Activated CD4-positive, alpha-beta T cell treated with anti-CD3 and anti-CD28 coated beads for 48 hours (primary cell): ENCODE measurements at regions not wholly inside any gene's neighbourhood (a gene's known extent, or its start where the extent isn't known, plus 50 kb on each side); places are given as distances from the start of the nearest gene placed in this dataset.
"Not testable (repeated sequence)": the region's sequence is repeated elsewhere in the genome, so short reads cannot be mapped to it uniquely, and the experiment has no call there.

ENCODE experiments used
- DNase-seq: peaks from one replicate; pipeline ENCODE4 v3.0.0-alpha.2; 2020

DNA sequence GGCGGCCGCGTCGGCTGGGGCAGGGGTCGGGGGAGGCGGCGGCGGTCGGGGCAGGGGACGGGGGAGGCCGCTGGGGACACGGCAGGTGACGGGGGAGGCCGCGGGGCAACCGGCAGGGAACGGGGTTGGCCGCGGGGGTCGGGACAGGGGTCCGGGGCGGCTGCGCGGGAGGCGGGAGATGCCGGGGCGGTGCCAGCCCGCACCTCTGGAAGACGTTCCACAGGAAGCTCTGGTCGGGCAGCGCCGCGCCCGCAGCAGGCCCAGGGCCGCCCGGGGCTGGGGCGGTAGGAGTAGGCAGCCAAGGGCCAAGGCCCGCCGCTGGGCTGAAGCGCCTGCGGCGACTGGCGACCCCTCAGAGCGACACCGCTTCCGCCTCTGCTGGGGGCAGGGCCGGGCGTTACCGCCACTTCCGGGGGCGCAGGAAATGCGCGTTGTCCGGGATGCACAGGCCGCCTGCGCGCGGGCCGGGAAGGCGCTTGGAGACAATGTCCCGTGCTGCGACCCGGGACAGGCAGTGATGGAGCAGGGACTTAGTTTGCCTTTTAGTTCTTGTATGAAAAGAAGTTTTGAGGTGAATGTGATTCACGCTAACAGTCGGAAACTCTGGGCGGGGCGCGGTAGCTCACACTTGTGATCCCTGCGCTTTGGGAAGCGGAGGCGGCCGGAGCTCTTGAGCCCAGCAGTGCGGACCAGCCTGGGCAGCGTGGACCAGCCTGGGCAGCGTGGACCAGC lies 110.0 kb upstream of the LPCAT1 start:
- peak; percentile 82 for DNase-seq

- DNase-seq = not testable (repeated sequence)
Observed at GRCh38 chr5:1631004-1631403, 107.2 kb upstream of the LPCAT1 start.

DNA sequence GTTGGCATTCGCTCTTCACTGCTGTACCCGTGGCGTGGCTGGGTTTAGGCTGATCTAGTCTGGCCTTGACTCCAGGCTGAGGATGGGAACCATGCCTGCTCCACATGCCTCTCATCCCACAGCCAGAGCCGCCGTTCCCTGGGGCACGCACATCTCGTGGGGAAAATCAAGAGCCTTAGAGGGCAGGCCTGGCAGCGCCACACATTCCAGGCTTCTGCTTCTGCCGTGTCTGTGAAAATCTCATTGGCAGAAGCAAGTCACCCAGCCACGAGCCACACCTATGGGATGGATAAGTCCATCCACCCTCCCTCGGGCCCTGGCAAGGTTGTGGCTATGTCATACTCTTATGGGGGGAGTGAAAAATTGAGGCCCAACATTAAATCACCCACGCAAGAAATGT lies 102.6 kb upstream of the LPCAT1 start:
- DNase-seq = not testable (repeated sequence)

- DNase-seq = not testable (repeated sequence)
Observed at GRCh38 chr5:1619531-1619930, 95.8 kb upstream of the LPCAT1 start.

DNA sequence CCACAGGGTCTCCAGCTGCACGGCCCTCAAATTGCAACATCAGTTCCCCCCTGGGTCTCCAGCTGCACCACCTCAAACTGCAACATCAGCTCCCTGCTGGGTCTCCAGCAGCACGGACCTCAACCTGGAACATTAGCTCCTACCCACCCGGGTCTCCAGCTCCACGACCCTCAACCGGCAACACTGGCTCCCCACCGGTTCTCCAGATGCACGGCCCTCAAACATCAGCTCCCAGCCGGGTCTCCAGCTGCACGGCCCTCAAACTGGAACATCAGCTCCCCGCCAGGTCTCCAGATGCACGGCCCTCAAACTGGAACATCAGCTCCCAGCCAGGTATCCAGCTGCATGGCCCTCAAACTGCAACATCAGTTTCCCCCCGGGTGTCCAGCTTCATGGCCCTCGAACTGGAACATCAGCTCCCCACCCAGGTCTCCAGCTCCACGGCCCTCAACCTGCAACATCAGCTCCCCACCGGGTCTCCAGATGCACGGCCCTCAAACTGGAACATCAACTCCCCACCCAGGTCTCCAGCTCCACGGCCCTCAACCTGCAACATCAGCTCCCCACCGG lies 94.6 kb upstream of the LPCAT1 start:
- not testable (repeated sequence) for DNase-seq

- not testable (repeated sequence) for DNase-seq
Observed at GRCh38 chr5:1617236-1617755, 93.5 kb upstream of the LPCAT1 start.

DNA sequence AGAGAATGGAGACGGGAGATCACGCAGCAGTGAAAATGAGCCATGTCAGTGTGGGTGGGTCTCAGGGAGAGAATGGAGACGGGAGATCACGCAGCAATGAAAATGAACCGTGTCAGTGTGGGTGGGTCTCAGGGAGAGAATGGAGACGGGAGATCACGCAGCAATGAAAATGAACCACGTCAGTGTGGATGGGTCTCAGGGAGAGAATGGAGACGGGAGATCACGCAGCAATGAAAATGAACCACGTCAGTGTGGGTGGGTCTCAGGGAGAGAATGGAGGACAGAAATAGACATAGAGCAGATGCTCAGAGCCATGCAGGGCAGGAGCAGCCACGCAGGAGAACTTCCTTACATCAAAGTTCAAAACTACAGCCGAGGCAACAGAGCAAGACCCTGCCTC lies 89.8 kb upstream of the LPCAT1 start:
- DNase-seq = not testable (repeated sequence)

DNA sequence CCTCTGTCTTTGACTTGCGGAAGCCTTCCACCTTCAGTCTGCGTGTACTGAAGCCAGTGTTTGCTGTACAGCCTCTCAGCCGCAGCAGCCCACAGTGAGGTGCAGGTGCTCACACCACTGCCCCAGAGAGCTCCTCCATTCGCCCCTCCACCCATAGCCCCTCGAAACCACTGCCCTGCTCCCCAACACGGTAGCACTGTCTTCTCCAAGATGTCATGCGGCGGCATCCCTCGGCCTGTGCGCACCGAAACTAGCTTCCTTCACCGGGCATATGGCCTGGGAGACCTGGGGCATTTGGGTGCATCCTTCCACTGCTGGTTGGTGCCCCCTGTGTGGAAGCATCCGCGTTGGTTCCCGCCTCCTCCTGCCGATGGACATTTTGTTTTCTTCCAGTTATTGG lies 86.8 kb upstream of the LPCAT1 start:
- not testable (repeated sequence) for DNase-seq

GRCh38 chr5:1609111-1609510 lies 85.4 kb upstream of the LPCAT1 start:
- DNase-seq = not testable (repeated sequence)

DNA sequence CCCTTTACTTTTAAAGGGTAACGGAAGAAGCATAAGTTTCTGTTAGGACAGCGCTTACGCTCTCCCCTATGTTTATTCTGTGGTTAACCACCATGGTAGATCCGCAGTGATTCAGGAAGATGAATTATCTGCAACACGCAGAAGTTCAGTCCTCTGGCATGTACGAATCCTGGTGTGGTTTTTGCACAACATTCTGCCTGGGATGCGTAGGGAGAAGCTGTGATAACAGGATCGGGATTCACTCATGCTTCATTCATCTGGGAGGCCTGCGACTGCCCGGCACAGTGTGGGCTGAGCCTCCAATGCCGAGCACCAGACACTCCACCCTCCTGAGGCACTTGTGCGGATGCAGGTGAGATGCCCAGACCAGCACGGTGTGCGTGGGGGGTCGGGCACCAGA lies 84.6 kb upstream of the LPCAT1 start:
- DNase-seq = not testable (repeated sequence)

- not testable (repeated sequence) for DNase-seq
Observed at GRCh38 chr5:1606951-1607350, 83.2 kb upstream of the LPCAT1 start.

- not testable (repeated sequence) for DNase-seq
Observed at GRCh38 chr5:1603916-1604315, 80.2 kb upstream of the LPCAT1 start.

GRCh38 chr5:1601565-1601964 lies 77.8 kb upstream of the LPCAT1 start:
- DNase-seq = peak; percentile 20

DNA sequence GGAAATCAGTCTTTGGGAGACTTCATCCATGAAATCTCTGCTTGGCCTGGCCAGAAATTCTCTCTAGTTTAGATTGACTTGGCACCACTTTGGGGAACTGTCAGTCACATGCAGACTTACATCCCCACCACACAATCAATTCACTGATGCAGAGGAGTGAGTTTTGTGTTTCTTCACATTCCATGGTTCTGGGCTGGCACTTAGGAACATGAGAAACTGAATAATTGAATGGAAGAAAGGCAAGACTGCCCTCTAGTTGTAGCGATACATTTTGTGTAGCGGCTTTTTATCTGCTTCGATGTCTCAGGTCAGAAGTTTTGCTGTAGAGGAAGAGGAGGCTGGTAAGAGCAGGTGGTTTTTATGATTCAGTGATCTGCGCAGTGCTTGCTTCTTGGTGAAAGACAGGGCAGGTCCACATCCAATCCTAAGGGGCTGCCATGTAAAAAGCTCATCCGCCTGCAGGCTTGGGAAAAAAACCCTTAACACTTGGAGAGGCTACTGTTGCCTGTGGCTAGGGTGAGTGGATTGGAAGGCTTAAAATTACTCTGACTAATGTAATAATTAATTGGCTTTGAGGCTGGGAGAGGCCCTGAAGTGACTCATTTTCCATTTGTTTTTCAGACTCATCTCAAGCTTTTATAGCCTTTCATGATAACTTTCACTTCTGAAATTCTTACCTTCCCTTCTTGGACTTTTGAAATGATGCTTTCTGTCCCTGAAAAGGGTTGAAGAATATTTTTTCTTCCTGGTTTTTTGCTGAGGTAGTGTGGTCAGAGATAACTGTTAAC lies 75.4 kb upstream of the LPCAT1 start:
- DNase-seq = not testable (repeated sequence)

GRCh38 chr5:1597093-1597473 lies 73.3 kb upstream of the LPCAT1 start:
- not testable (repeated sequence) for DNase-seq

DNA sequence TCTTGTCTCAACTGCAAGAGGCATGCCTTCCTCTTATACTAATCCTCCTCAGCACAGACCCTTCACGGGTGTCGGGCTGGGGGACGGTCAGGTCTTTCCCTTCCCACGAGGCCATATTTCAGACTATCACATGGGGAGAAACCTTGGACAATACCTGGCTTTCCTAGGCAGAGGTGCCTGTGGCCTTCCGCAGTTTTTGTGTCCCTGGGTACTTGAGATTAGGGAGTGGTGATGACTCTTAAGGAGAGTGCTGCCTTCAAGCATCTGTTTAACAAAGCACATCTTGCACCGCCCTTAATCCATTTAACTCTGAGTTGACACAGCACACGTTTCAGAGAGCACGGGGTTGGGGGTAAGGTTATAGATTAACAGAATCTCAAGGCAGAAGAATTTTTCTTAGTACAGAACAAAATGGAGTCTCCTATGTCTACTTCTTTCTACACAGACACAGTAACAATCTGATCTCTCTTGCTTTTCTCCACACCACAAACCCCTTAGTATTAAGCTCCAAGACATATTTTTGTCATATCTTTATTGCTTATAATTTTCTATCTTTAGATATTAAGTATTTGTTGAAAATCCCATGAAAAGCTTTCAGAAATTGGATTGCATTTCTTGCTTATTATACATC lies 72.8 kb upstream of the LPCAT1 start:
- not testable (repeated sequence) for DNase-seq

DNA sequence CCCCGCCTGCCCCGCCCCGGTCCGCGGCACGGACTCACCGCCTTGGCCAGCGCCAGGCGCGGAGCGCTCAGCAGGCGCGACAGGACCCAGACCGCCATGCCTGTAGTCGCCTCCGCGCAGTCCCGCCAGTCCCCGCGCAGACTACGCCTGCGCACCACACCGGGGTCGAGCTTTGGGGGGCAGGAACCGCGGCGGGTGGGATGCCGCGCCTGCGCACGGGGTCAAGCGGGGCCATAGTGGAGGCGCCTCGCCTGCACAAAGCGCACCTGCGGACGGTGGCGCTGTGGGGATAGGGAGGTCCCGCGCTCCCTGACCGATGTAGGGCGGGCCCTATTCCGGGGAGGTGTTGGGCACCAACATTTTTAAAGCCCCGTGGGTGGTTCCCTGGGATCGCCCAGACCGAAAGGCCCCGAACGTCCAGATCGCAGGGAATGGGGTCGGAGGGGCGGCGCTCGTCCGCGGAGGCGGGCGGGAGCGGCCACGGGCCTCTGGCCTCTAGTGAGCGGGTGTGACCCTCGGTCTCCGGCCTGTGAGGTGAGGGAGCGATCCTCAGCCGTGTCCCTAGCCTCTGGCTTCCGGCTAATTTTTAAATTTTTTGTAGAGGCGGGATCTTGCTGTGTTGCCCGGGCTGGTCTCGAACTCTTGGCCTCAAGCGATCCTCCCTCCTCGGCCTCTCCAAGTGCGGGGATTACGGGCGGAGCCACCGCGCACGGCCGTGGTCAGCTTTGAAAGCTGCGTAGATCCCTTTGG lies 70.8 kb upstream of the LPCAT1 start:
- DNase-seq = peak; percentile 74

GRCh38 chr5:1593903-1594356 lies 70.2 kb upstream of the LPCAT1 start:
- peak; percentile 4 for DNase-seq

DNA sequence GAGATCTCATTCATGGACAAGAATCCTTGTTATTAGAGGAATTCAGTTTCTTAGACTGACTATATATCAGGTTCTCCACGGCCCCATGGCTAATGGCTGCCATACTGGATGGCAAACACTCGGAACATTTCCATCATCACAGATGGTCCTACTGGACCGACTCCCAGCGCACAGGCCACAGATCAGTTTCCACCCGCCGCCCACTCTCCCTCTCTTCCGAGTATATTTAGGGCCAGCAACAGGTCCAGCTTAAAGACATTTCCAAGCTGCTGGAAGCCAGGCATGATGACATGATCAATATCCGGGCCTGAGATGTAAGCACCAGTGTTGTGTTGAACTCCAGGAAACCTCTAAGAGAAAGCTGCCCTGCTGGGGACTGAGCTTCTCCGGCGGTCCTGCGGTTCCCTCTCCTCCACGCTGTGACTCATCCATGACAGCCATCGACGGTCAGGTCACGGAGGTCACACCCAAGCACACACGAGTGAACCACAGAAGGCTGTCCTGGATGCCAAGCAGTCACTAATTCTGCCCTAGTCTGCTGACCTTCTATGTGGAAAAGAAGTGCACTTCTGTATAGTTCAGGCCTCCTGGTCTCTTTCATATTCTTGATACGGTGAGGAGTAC lies 64.4 kb upstream of the LPCAT1 start:
- not testable (repeated sequence) for DNase-seq

- DNase-seq = not testable (repeated sequence)
Observed at GRCh38 chr5:1583081-1583875, 59.5 kb upstream of the LPCAT1 start.

DNA sequence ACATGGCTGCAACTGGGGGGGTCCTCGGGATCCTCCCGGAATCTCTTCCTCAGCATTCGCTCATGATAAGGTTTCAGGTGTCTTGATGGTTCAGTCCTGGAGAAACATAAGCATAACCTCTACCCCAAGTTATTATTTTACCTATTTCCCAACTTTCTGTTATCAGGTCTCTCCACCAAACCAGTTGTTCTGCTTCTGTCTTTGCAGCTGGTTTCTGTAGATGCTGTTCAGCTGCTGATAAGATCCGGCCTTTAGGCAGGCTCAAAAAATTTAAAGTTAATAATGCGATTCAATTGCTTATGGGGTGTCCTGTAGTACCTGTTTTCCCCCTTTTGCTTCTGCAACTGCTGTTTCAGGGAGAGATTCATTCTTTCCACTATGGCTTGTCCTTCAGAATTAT lies 55.6 kb upstream of the LPCAT1 start:
- not testable (repeated sequence) for DNase-seq
